GM12878 (cell line): ENCODE measurements at regions not wholly inside any gene's neighbourhood (a gene's known extent, or its start where the extent isn't known, plus 50 kb on each side); places are given as distances from the start of the nearest gene placed in this dataset.
"Not testable (repeated sequence)": the region's sequence is repeated elsewhere in the genome, so short reads cannot be mapped to it uniquely, and the experiment has no call there.

Source experiments
- ATAC-seq: fragments of 200-7000 bp; cut with Tn5 transposase; 3 replicates; pipeline ENCODE4 v1.9.1; 2020; ENCODE audit warnings: mild to moderate bottlenecking, moderate library complexity
- BruUV-seq: library from RNA; stranded (reverse); fragments of 400-500 nt; replicated peaks from 2 replicates; lab custom pipeline; 2021; lab: Mats Ljungman, UMichigan
- CTCF ChIA-PET: fragments of 300-600 bp; sonication (Branson Sonifier 250); formaldehyde crosslinking; extraction: SDS; loops from one replicate; lab custom pipeline; 2021; ENCODE audit warnings: inconsistent platforms; lab: Yijun Ruan, JAX
- POLR2A ChIA-PET: fragments of 350-600 bp; formaldehyde crosslinking; extraction: SDS; loops from one replicate; lab custom pipeline; 2021; ENCODE audit warnings: inconsistent platforms; lab: Charles Lee
- RAD21 ChIA-PET: fragments of 300-600 bp; sonication (Branson Sonifier 250); formaldehyde crosslinking; loops from one replicate; lab custom pipeline; 2023; ENCODE audit warnings: antibody characterized with exemption; ENCODE audit not compliant: unreplicated experiment; lab: Charles Lee
- SMC1A ChIA-PET: fragments of 300-600 bp; sonication (Branson Sonifier 250); formaldehyde crosslinking; loops from one replicate; lab custom pipeline; 2023; ENCODE audit not compliant: unreplicated experiment, uncharacterized antibody; lab: Charles Lee
- DNase-seq: peaks from one replicate; pipeline ENCODE4 v3.0.0-alpha.2; 2011; ENCODE audit warnings: low read depth, low spot score
- FAIRE-seq: peaks from 3 replicates; lab custom pipeline; 2011; peaks lifted over from hg19 to GRCh38; lab: Jason Lieb, UNC
- H2AFZ ChIP-seq: 2 replicates; pipeline ENCODE4 v1.6.0; 2011; ENCODE audit warnings: low read depth, low read length, control low read depth; ENCODE audit not compliant: control insufficient read depth
- H3K27ac ChIP-seq: 2 replicates; pipeline ENCODE4 v1.5.1; 2011; ENCODE audit warnings: control low read depth; ENCODE audit not compliant: control insufficient read depth, insufficient read depth
- H3K27me3 ChIP-seq, 2 experiments: replicated peaks in 1 of 2; 2 replicates each; pipeline versions ENCODE4 v1.6.0 to v1.6.1; 2011; ENCODE audit warnings: low read length in 1 of 2; ENCODE audit not compliant: control insufficient read depth in 2 of 2, insufficient read depth in 2 of 2
- H3K36me3 ChIP-seq, 2 experiments: 2 replicates each; pipeline ENCODE4 v1.5.1; 2011; ENCODE audit warnings: low read length in 1 of 2; ENCODE audit not compliant: control insufficient read depth in 2 of 2, insufficient read depth in 2 of 2
- H3K4me1 ChIP-seq: 2 replicates; pipeline ENCODE4 v1.6.1; 2011; ENCODE audit warnings: mild to moderate bottlenecking, low read length, moderate library complexity, mixed read lengths; ENCODE audit not compliant: control insufficient read depth, insufficient read depth
- H3K4me2 ChIP-seq: 2 replicates; pipeline ENCODE4 v1.6.0; 2011; ENCODE audit warnings: control low read depth; ENCODE audit not compliant: control insufficient read depth, insufficient read depth
- H3K4me3 ChIP-seq: fragments of 200-600 bp; sonication (generic); 2 replicates; pipeline ENCODE4 v1.5.1; 2016
- H3K79me2 ChIP-seq: 2 replicates; pipeline ENCODE4 v1.6.0; 2011; ENCODE audit warnings: low read length; ENCODE audit not compliant: control insufficient read depth, insufficient read depth
- H3K9ac ChIP-seq: 2 replicates; pipeline ENCODE4 v1.8.0; 2011; ENCODE audit warnings: low read length, control low read depth, mixed read lengths; ENCODE audit not compliant: control insufficient read depth, insufficient read depth
- H3K9me3 ChIP-seq: replicated peaks from 3 replicates; pipeline ENCODE4 v1.5.1; 2011; ENCODE audit warnings: mild to moderate bottlenecking, low read length; ENCODE audit not compliant: control insufficient read depth, insufficient read depth
- H4K20me1 ChIP-seq: 2 replicates; pipeline ENCODE4 v1.6.0; 2011; ENCODE audit not compliant: control insufficient read depth, insufficient read depth
- WGBS: methylation state at CpG from one replicate; pipeline ENCODE4 v1.1.6; 2016; ENCODE audit warnings: low lambda C conversion rate; ENCODE audit not compliant: insufficient replicate concordance, insufficient coverage; ENCODE audit errors: missing lambda C conversion rate; 5-methylcytosine and 5-hydroxymethylcytosine counted together
- in situ Hi-C: fragments of 300-500 bp; cut with MboI; formaldehyde crosslinking; loops from 9 replicates; pipeline ENCODE4 v1.14.3; 2018; ENCODE audit warnings: mixed read lengths
- intact Hi-C: fragments of 100-400 bp; cut with micrococcal nuclease; formaldehyde crosslinking; loops from one replicate; pipeline ENCODE4 v1.14.2; 2022; ENCODE audit not compliant: unreplicated experiment

GRCh38 chr1:146656356-146657060 is 281.6 kb upstream of the NBPF12 start:
- intact Hi-C loops, RAD21 ChIA-PET, POLR2A ChIA-PET, H3K36me3 ChIP-seq, FAIRE-seq, H2AFZ ChIP-seq, BruUV-seq, H3K4me2 ChIP-seq, SMC1A ChIA-PET, H3K27me3 ChIP-seq, DNase-seq, H3K4me3 ChIP-seq, H3K9ac ChIP-seq, H3K4me1 ChIP-seq, CTCF ChIA-PET, in situ Hi-C loops, H3K79me2 ChIP-seq, H3K27ac ChIP-seq, H3K9me3 ChIP-seq, ATAC-seq, H4K20me1 ChIP-seq: not testable (repeated sequence)
- WGBS, result 24% methylated on average over 3 of the region's 3 CpGs

- H3K4me1 ChIP-seq, RAD21 ChIA-PET, H3K9ac ChIP-seq, FAIRE-seq, H3K27ac ChIP-seq, BruUV-seq, in situ Hi-C loops, POLR2A ChIA-PET, H3K36me3 ChIP-seq, H3K79me2 ChIP-seq, intact Hi-C loops, SMC1A ChIA-PET, DNase-seq, H3K9me3 ChIP-seq, ATAC-seq, H3K27me3 ChIP-seq, CTCF ChIA-PET, H3K4me3 ChIP-seq, H3K4me2 ChIP-seq, H4K20me1 ChIP-seq, H2AFZ ChIP-seq: not testable (repeated sequence)
- WGBS, result 0% methylated on average over 4 of the region's 4 CpGs
These were observed 283.4 kb upstream of the NBPF12 start for GRCh38 chr1:146654763-146655162.

DNA sequence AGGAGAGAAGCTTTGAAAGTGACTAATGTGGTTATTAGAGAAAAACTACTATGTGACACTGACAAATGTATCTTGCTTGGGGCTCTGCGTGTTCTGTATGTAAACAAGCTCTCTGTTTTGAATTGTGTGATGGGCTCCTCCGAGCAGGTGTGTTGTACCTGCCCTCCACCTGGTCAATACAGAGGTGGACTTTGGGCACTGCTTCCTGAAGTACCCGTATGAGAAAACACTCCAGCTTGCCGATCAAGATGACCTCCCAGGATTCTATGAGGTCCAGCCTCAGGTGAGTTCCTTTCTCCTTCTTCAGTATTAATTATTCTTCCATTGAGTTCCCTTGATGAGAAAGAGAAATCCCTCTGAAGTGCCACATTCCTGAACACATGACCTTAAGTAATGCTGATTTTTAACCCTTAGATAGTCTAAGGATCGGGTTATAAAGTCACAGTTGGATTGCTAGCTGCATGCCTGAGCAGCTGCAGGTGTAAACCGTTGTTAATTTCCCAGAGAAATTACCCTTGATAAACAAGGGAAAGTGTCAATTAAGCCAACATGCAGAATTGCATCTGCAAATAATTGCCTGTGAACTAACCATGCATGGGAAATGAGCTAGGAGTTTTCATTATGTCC is 292.0 kb upstream of the NBPF12 start:
- DNase-seq, intact Hi-C loops, BruUV-seq, H3K27me3 ChIP-seq, H3K9me3 ChIP-seq, H3K36me3 ChIP-seq, RAD21 ChIA-PET, SMC1A ChIA-PET, FAIRE-seq, POLR2A ChIA-PET, H3K79me2 ChIP-seq, H3K4me1 ChIP-seq, H3K27ac ChIP-seq, H2AFZ ChIP-seq, H3K4me3 ChIP-seq, CTCF ChIA-PET, in situ Hi-C loops, ATAC-seq, H4K20me1 ChIP-seq, H3K9ac ChIP-seq, H3K4me2 ChIP-seq: not testable (repeated sequence)
- WGBS, result 9% methylated on average over 6 of the region's 6 CpGs

GRCh38 chr1:146641534-146641933 is 296.6 kb upstream of the NBPF12 start:
- RAD21 ChIA-PET, CTCF ChIA-PET: not testable (repeated sequence)
- 50% methylated on average over 2 of the region's 3 CpGs for WGBS

More at GRCh38 chr1:146641534-146641933, 296.6 kb upstream of the NBPF12 start:
- intact Hi-C loops, H3K4me2 ChIP-seq, H3K4me1 ChIP-seq, POLR2A ChIA-PET, SMC1A ChIA-PET, H3K27ac ChIP-seq, DNase-seq, H2AFZ ChIP-seq, FAIRE-seq, BruUV-seq, H3K9me3 ChIP-seq, ATAC-seq, H3K36me3 ChIP-seq, H3K27me3 ChIP-seq, H3K79me2 ChIP-seq, H3K9ac ChIP-seq, H4K20me1 ChIP-seq, H3K4me3 ChIP-seq, in situ Hi-C loops: not testable (repeated sequence)
